Astrocyte of the cerebellum (primary cell): ENCODE measurements at regions not wholly inside any gene's neighbourhood (a gene's known extent, or its start where the extent isn't known, plus 50 kb on each side); places are given as distances from the start of the nearest gene placed in this dataset.

Experiments used
- DNase-seq: peaks from one replicate; pipeline ENCODE4 v3.0.0-alpha.2; 2011; ENCODE audit warnings: low read depth
- H3K4me3 ChIP-seq: 2 replicates; pipeline ENCODE4 v1.5.1; 2011; ENCODE audit warnings: mild to moderate bottlenecking, low read depth, low read length, moderate library complexity
- in situ Hi-C: cut with HindIII; loops from 2 replicates; pipeline ENCODE4 v1.10.0; 2017; ENCODE audit warnings: low sequenced_read_pairs
- TF ChIP-seq, protein P1 (sequence below): IDR thresholded peaks from 2 replicates; pipeline ENCODE4 v1.5.1; 2012; ENCODE audit warnings: low read length, low read depth, moderate library complexity, mild to moderate bottlenecking; ENCODE audit errors: missing control alignments

GRCh38 chr4:31111790-31112189, 391.6 kb downstream of the PCDH7 start:
- TF ChIP-seq, protein P1, sequence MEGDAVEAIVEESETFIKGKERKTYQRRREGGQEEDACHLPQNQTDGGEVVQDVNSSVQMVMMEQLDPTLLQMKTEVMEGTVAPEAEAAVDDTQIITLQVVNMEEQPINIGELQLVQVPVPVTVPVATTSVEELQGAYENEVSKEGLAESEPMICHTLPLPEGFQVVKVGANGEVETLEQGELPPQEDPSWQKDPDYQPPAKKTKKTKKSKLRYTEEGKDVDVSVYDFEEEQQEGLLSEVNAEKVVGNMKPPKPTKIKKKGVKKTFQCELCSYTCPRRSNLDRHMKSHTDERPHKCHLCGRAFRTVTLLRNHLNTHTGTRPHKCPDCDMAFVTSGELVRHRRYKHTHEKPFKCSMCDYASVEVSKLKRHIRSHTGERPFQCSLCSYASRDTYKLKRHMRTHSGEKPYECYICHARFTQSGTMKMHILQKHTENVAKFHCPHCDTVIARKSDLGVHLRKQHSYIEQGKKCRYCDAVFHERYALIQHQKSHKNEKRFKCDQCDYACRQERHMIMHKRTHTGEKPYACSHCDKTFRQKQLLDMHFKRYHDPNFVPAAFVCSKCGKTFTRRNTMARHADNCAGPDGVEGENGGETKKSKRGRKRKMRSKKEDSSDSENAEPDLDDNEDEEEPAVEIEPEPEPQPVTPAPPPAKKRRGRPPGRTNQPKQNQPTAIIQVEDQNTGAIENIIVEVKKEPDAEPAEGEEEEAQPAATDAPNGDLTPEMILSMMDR: no peak
- H3K4me3 ChIP-seq: no peak overlapping the region
- in situ Hi-C loops: no loop called here
- DNase-seq: no peak

DNA sequence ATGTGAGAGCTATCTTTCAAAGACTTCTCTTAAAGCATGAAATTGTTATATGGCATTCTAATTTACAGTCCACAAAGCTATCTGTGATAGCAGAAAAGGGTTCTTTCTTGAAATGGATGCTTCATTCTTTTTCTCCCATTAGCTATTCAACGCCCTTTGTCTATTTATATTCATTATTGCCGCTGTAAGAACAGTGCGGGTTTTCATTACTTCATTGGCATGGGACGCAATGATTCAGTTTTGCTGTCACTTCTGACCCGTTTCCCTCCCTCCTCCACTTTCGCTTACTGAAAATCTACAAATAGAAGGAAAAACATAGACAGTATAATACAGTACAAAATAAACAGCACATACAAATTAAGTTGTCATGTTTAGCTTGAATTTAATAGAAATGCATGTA, 394.6 kb downstream of the PCDH7 start:
- no peak for DNase-seq
- in situ Hi-C loops: no loop called here

DNA sequence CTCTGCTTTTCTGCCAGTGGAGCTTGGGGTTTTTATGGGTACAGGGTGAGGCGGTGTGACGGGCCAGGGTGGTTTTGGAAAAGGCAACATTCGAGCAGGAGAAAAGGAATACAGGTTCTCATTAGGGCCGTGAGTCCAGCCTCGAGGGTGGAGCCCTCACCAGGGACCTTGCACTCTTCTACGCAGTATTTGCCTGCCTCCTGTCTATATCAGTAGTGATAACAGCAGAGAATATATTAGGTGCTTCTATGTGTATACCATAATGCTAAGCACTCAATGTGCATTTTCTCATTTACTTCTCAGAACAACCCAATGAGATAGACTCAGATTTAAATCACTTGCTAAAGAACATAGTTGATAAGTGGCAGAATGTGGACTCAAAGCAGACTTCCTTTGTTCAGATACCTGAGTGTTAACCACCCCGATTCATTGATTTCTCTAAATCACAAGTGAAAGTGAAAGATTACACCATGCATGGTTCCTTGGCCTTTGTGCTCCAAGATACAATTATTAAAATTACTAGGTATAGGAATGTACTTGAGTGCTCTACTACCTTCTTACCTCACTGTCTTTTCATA, 403.9 kb downstream of the PCDH7 start:
- TF ChIP-seq, protein P1: no peak
- H3K4me3 ChIP-seq: no peak overlapping the region
- no peak for DNase-seq
- in situ Hi-C loops: no loop called here

More for the DNA sequence above, 394.6 kb downstream of the PCDH7 start:
- TF ChIP-seq, protein P1: no peak
- no peak overlapping the region for H3K4me3 ChIP-seq

DNA sequence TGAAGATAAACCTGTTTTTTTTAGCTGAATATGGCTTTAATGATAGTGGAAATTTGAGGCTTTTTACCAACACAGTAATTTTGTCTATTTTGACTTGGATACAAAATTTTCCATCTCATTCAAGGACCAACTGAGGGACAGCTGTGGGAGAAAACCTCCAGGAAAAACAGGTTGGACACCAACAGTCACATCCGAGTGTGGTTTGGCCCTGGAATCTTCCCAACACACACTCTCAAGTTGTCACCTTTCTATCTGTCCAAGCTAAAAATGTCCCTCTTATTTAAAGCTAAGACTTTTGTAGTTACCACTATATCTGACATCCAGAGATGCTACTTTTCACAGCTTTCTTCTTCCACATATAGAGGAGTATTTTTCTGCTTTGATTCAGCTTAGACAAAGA, 404.9 kb downstream of the PCDH7 start:
- in situ Hi-C loops: no loop called here
- no peak for DNase-seq
- no peak overlapping the region for H3K4me3 ChIP-seq
- TF ChIP-seq, protein P1: no peak

GRCh38 chr4:31125496-31125895, 405.3 kb downstream of the PCDH7 start:
- TF ChIP-seq, protein P1: no peak
- in situ Hi-C loops: no loop called here
- DNase-seq: no peak
- H3K4me3 ChIP-seq: no peak overlapping the region

- H3K4me3 ChIP-seq: no peak overlapping the region
- in situ Hi-C loops: no loop called here
- DNase-seq: no peak
- TF ChIP-seq, protein P1: no peak
Observed at GRCh38 chr4:31126881-31127398, 406.8 kb downstream of the PCDH7 start.
